ENCODE measurements at regions not wholly inside any gene's neighbourhood (a gene's known extent, or its start where the extent isn't known, plus 50 kb on each side); places are given as distances from the start of the nearest gene placed in this dataset.

- Mint-ChIP-seq H3K9me3 (ENCODE audit: low read depth) (no peaks in the 10 kb centered on the region), H3K27me3 (ENCODE audit: low read depth) (peaks cover 14% of the 10 kb centered on the region), H3K4me3 (ENCODE audit: unreplicated experiment) (no peak overlapping the region), H3K36me3 (ENCODE audit: low read depth) (no peaks in the 10 kb centered on the region), H3K4me1 (ENCODE audit: low read depth) (no peaks in the 10 kb centered on the region), H3K27ac (ENCODE audit: unreplicated experiment) (no peak overlapping the region)
- DNase-seq (ENCODE audit: low spot score): no peak
- no peak for TF ChIP-seq CTCF (IDR thresholded peaks at IDR 0.05)
Measured at GRCh38 chr2:82857967-82858366, 1601.1 kb downstream of the SUCLG1 start.

DNA sequence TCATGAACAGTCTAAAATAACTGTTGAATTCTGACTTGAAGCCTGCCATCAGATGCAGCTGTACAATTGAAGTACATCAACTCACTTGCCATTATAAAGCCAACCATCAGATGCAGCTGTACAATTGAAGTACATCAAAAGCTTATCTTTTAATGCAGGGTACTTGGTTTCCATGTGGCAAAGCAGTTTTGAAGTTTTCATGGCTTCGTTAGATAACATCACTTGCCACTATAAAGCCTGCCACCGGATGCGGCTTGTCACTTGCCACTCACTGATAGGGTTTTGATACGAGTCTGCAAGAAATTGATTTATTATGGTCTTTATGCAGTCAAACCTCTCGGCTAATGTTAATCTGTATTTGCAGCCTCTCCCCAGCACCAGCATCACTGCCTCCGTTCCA lies 1605.8 kb downstream of the SUCLG1 start:
- no peaks in the 10 kb centered on the region for H3K9me3 Mint-ChIP-seq (ENCODE audit: low read depth)
- TF ChIP-seq CTCF (IDR thresholded peaks at IDR 0.05): no peak
- H3K36me3 Mint-ChIP-seq (ENCODE audit: low read depth): no peaks in the 10 kb centered on the region
- H3K4me3 Mint-ChIP-seq (ENCODE audit: unreplicated experiment): no peak overlapping the region
- H3K4me1 Mint-ChIP-seq (ENCODE audit: low read depth): no peaks in the 10 kb centered on the region
- no peak overlapping the region for H3K27ac Mint-ChIP-seq (ENCODE audit: unreplicated experiment)
- no peak for DNase-seq (ENCODE audit: low spot score)
- peaks cover 18% of the 10 kb centered on the region for H3K27me3 Mint-ChIP-seq (ENCODE audit: low read depth)

GRCh38 chr2:82852787-82853186 lies 1606.3 kb downstream of the SUCLG1 start:
- no peak for DNase-seq (ENCODE audit: low spot score)
- no peak for TF ChIP-seq CTCF (IDR thresholded peaks at IDR 0.05)
- H3K27me3 Mint-ChIP-seq (ENCODE audit: low read depth): peaks cover 18% of the 10 kb centered on the region
- no peaks in the 10 kb centered on the region for H3K36me3 Mint-ChIP-seq (ENCODE audit: low read depth)
- no peaks in the 10 kb centered on the region for H3K9me3 Mint-ChIP-seq (ENCODE audit: low read depth)
- H3K4me1 Mint-ChIP-seq (ENCODE audit: low read depth): no peaks in the 10 kb centered on the region
- H3K27ac Mint-ChIP-seq (ENCODE audit: unreplicated experiment): no peak overlapping the region
- no peak overlapping the region for H3K4me3 Mint-ChIP-seq (ENCODE audit: unreplicated experiment)

GRCh38 chr2:82848285-82848684 lies 1610.8 kb downstream of the SUCLG1 start:
- Mint-ChIP-seq H3K27ac (ENCODE audit: unreplicated experiment) (no peak overlapping the region), H3K4me3 (ENCODE audit: unreplicated experiment) (no peak overlapping the region), H3K36me3 (ENCODE audit: low read depth) (no peaks in the 10 kb centered on the region), H3K27me3 (ENCODE audit: low read depth) (peaks cover 8% of the 10 kb centered on the region), H3K4me1 (ENCODE audit: low read depth) (no peaks in the 10 kb centered on the region), H3K9me3 (ENCODE audit: low read depth) (no peaks in the 10 kb centered on the region)
- no peak for TF ChIP-seq CTCF (IDR thresholded peaks at IDR 0.05)
- DNase-seq (ENCODE audit: low spot score): no peak

DNA sequence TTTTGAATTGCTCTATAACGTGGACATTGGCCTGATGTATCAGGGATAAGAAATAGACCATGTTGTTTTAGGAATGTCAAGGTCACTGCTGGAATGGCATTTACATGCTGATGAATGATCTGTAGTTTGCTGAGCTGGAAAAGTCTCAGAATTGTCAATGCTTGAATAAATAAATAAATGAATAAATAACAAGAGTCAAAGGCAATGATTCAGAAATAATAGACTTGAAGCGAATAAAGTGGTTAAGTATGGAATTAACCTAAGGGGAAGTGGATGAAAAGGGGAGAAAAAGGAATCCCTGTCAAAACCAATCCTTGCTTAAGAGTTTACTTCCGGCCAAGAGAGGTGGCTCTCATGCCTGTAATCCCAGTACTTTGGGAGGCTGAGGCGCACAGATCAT lies 1620.0 kb downstream of the SUCLG1 start:
- no peak for DNase-seq (ENCODE audit: low spot score)
- H3K27ac Mint-ChIP-seq (ENCODE audit: unreplicated experiment): no peak overlapping the region
- H3K27me3 Mint-ChIP-seq (ENCODE audit: low read depth): peaks cover 15% of the 10 kb centered on the region
- TF ChIP-seq CTCF (IDR thresholded peaks at IDR 0.05): no peak
- H3K9me3 Mint-ChIP-seq (ENCODE audit: low read depth): no peaks in the 10 kb centered on the region
- no peaks in the 10 kb centered on the region for H3K36me3 Mint-ChIP-seq (ENCODE audit: low read depth)
- H3K4me3 Mint-ChIP-seq (ENCODE audit: unreplicated experiment): no peak overlapping the region
- H3K4me1 Mint-ChIP-seq (ENCODE audit: low read depth): peaks cover 5% of the 10 kb centered on the region

All from chondrocyte (in vitro differentiated cells).